IMR-90 (cell line): ENCODE measurements at regions not wholly inside any gene's neighbourhood (a gene's known extent, or its start where the extent isn't known, plus 50 kb on each side); places are given as distances from the start of the nearest gene placed in this dataset.

Experiments
- ATAC-seq: fragments of 200-7000 bp; cut with Tn5 transposase; 2 replicates; pipeline ENCODE4 v1.9.1; 2020; ENCODE audit warnings: low read depth, mild to moderate bottlenecking, moderate library complexity
- BruUV-seq: library from RNA; stranded (reverse); fragments of 400-500 nt; replicated peaks from 2 replicates; lab custom pipeline; 2021; lab: Mats Ljungman, UMichigan
- CTCF ChIA-PET: fragments of 300-600 bp; formaldehyde crosslinking; extraction: SDS; loops from one replicate; lab custom pipeline; 2021; ENCODE audit warnings: antibody characterized with exemption; lab: Yijun Ruan, JAX
- POLR2A ChIA-PET: fragments of 300-600 bp; sonication (Branson Sonifier 250); formaldehyde crosslinking; loops from one replicate; lab custom pipeline; 2022; ENCODE audit warnings: antibody characterized with exemption; ENCODE audit not compliant: unreplicated experiment; lab: Charles Lee
- DNase-seq: peaks from one replicate; pipeline ENCODE4 v3.0.0; 2013
- H2AFZ ChIP-seq: replicated peaks from 2 replicates; pipeline ENCODE3; 2013; ENCODE audit warnings: low read length, mild to moderate bottlenecking; ENCODE audit not compliant: poor library complexity
- H2AK5ac ChIP-seq: 2 replicates; pipeline ENCODE4 v1.6.1; 2013; ENCODE audit warnings: low read depth, low read length, inconsistent platforms
- H2AK9ac ChIP-seq: replicated peaks from 2 replicates; pipeline ENCODE3; 2013; ENCODE audit warnings: mild to moderate bottlenecking, low read depth, low read length, moderate library complexity; ENCODE audit not compliant: poor library complexity
- H2BK120ac ChIP-seq: 2 replicates; pipeline ENCODE4 v1.6.1; 2013; ENCODE audit warnings: low read depth, low read length, inconsistent platforms
- H2BK15ac ChIP-seq: 3 replicates; pipeline ENCODE4 v1.6.1; 2013; ENCODE audit warnings: low read depth, low read length, inconsistent platforms
- H2BK20ac ChIP-seq: 2 replicates; pipeline ENCODE4 v1.6.1; 2013; ENCODE audit warnings: low read depth, mild to moderate bottlenecking, inconsistent platforms, low read length, moderate library complexity
- H2BK5ac ChIP-seq: 2 replicates; pipeline ENCODE4 v1.6.1; 2013; ENCODE audit warnings: mild to moderate bottlenecking, low read depth, low read length, inconsistent platforms; ENCODE audit not compliant: poor library complexity, severe bottlenecking
- H3K14ac ChIP-seq: replicated peaks from 2 replicates; pipeline ENCODE4 v1.6.1; 2013; ENCODE audit warnings: low read depth, low read length, inconsistent platforms
- H3K18ac ChIP-seq: 2 replicates; pipeline ENCODE4 v1.6.1; 2013; ENCODE audit warnings: low read depth, low read length, control low read depth
- H3K23ac ChIP-seq: 2 replicates; pipeline ENCODE4 v1.6.1; 2013; ENCODE audit warnings: low read depth, low read length, inconsistent platforms
- H3K27ac ChIP-seq: 2 replicates; pipeline ENCODE4 v1.5.1; 2013; ENCODE audit warnings: mild to moderate bottlenecking, control low read depth, low read length; ENCODE audit not compliant: insufficient read depth
- H3K27me3 ChIP-seq: 2 replicates; pipeline ENCODE4 v1.6.1; 2013; ENCODE audit warnings: low read length; ENCODE audit not compliant: control insufficient read depth, insufficient read depth
- H3K36me3 ChIP-seq: 2 replicates; pipeline ENCODE4 v1.6.1; 2013; ENCODE audit warnings: low read length, mixed read lengths; ENCODE audit not compliant: control insufficient read depth, insufficient read depth
- H3K4ac ChIP-seq: 2 replicates; pipeline ENCODE4 v1.6.1; 2013; ENCODE audit warnings: low read depth, low read length, inconsistent platforms
- H3K4me1 ChIP-seq: 2 replicates; pipeline ENCODE4 v1.6.1; 2013; ENCODE audit warnings: low read length, mixed read lengths; ENCODE audit not compliant: control insufficient read depth, insufficient read depth
- H3K4me2 ChIP-seq: 2 replicates; pipeline ENCODE4 v1.6.1; 2013; ENCODE audit warnings: low read depth, mild to moderate bottlenecking, control low read depth, low read length, moderate library complexity
- H3K4me3 ChIP-seq: 2 replicates; pipeline ENCODE4 v1.5.1; 2013; ENCODE audit warnings: low read depth, mild to moderate bottlenecking, control low read depth, low read length, moderate library complexity; ENCODE audit not compliant: insufficient read depth
- H3K56ac ChIP-seq: 2 replicates; pipeline ENCODE4 v1.6.1; 2013; ENCODE audit warnings: low read length, inconsistent platforms; ENCODE audit not compliant: insufficient read depth; ENCODE audit errors: extremely low read depth
- H3K79me1 ChIP-seq, 2 experiments: 2 replicates each; pipeline ENCODE4 v1.6.1; 2013; ENCODE audit warnings: low read length in 2 of 2, inconsistent platforms in 1 of 2, low read depth in 1 of 2
- H3K9ac ChIP-seq: 2 replicates; pipeline ENCODE4 v1.6.1; 2013; ENCODE audit warnings: low read depth, low read length, control low read depth
- H3K9me1 ChIP-seq: 2 replicates; pipeline ENCODE4 v1.6.1; 2013; ENCODE audit warnings: low read length, inconsistent platforms; ENCODE audit not compliant: insufficient read depth
- H3K9me3 ChIP-seq: 2 replicates; pipeline ENCODE4 v1.6.1; 2013; ENCODE audit warnings: low read length; ENCODE audit not compliant: control insufficient read depth, insufficient read depth
- H4K20me1 ChIP-seq: 2 replicates; pipeline ENCODE4 v1.6.1; 2013; ENCODE audit warnings: low read length, inconsistent platforms; ENCODE audit not compliant: insufficient read depth
- H4K5ac ChIP-seq: 2 replicates; pipeline ENCODE4 v1.6.1; 2013; ENCODE audit warnings: mild to moderate bottlenecking, low read depth, low read length, control low read depth
- H4K8ac ChIP-seq, 2 experiments: 2 replicates each; pipeline ENCODE4 v1.6.1; 2013; ENCODE audit warnings: low read depth in 2 of 2, low read length in 2 of 2, control low read depth in 1 of 2, inconsistent platforms in 1 of 2
- H4K91ac ChIP-seq: 2 replicates; pipeline ENCODE4 v1.6.1; 2013; ENCODE audit warnings: low read depth, low read length, inconsistent platforms; ENCODE audit not compliant: insufficient read depth
- CEBPB ChIP-seq: IDR thresholded peaks from 2 replicates; pipeline ENCODE4 v1.6.1; 2012; ENCODE audit warnings: low read depth, low read length, improper control_type of control experiment
- CHD1 ChIP-seq: IDR thresholded peaks from 2 replicates; pipeline ENCODE4 v1.6.1; 2012; ENCODE audit warnings: low read depth, low read length, improper control_type of control experiment
- FOS ChIP-seq: fragments of 150-350 bp; IDR thresholded peaks from 2 replicates; pipeline ENCODE4 v1.6.1; 2016; ENCODE audit warnings: low read depth, low read length
- MAFK ChIP-seq: IDR thresholded peaks from 2 replicates; pipeline ENCODE4 v1.6.1; 2012; ENCODE audit warnings: low read depth, low read length, improper control_type of control experiment
- MAZ ChIP-seq: IDR thresholded peaks from 2 replicates; pipeline ENCODE4 v1.6.1; 2012; ENCODE audit warnings: low read depth, mild to moderate bottlenecking, low read length, improper control_type of control experiment, moderate library complexity, borderline replicate concordance
- MXI1 ChIP-seq: IDR thresholded peaks from 2 replicates; pipeline ENCODE4 v1.6.1; 2012; ENCODE audit warnings: low read depth, mild to moderate bottlenecking, low read length, moderate library complexity, borderline replicate concordance
- NFE2L2 ChIP-seq: fragments of 150-350 bp; IDR thresholded peaks from 2 replicates; pipeline ENCODE4 v1.6.1; 2016; ENCODE audit warnings: low read depth, mild to moderate bottlenecking, low read length
- POLR2A ChIP-seq: IDR thresholded peaks from 2 replicates; pipeline ENCODE4 v1.6.1; 2012; ENCODE audit warnings: mild to moderate bottlenecking, low read depth, low read length
- RAD21 ChIP-seq: IDR thresholded peaks from 2 replicates; pipeline ENCODE4 v1.6.1; 2012; ENCODE audit warnings: low read length, improper control_type of control experiment
- RCOR1 ChIP-seq: IDR thresholded peaks from 2 replicates; pipeline ENCODE4 v1.6.1; 2012; ENCODE audit warnings: mild to moderate bottlenecking, low read length, improper control_type of control experiment; ENCODE audit not compliant: insufficient replicate concordance
- RFX5 ChIP-seq: IDR thresholded peaks from 2 replicates; pipeline ENCODE4 v1.8.0; 2012; ENCODE audit warnings: low read depth, mild to moderate bottlenecking, low read length, moderate library complexity
- SMC3 ChIP-seq: fragments of 150-350 bp; IDR thresholded peaks from 2 replicates; pipeline ENCODE4 v1.6.1; 2016; ENCODE audit warnings: low read depth, mild to moderate bottlenecking, antibody characterized with exemption, low read length, moderate library complexity
- WGBS, 2 experiments: methylation state at CpG; one replicate each; pipeline versions ENCODE4 v1.1.5 to v1.1.7; 2013; ENCODE audit warnings: missing lambda C conversion rate in 2 of 2; ENCODE audit not compliant: insufficient read length in 1 of 2; ENCODE audit errors: extremely low coverage in 2 of 2; 5-methylcytosine and 5-hydroxymethylcytosine counted together
- dilution Hi-C: fragments of 300-500 bp; cut with HindIII; formaldehyde crosslinking; loops from one replicate; pipeline ENCODE4 v1.14.3; 2018; ENCODE audit warnings: low sequenced_read_pairs; ENCODE audit not compliant: unreplicated experiment
- in situ Hi-C: fragments of 300-500 bp; cut with MboI; formaldehyde crosslinking; loops from 3 replicates; pipeline ENCODE4 v1.14.3; 2019; ENCODE audit warnings: low sequenced_read_pairs, inconsistent platforms, mixed read lengths
- intact Hi-C: fragments of 100-400 bp; cut with micrococcal nuclease; formaldehyde crosslinking; loops from 2 replicates; pipeline ENCODE4 v1.10.0; 2022
- TF ChIP-seq, protein P1 (sequence below): fragments of 150-350 bp; IDR thresholded peaks from 2 replicates; pipeline ENCODE4 v1.6.1; 2017; ENCODE audit warnings: mild to moderate bottlenecking, antibody characterized with exemption, low read length, low read depth
- TF ChIP-seq, protein P2 (sequence below): conservative IDR thresholded peaks from 2 replicates; pipeline ENCODE4 v1.5.1; 2012; ENCODE audit warnings: mild to moderate bottlenecking, low read depth, low read length, improper control_type of control experiment

GRCh38 chr21:31395791-31396190, 51.7 kb upstream of the TIAM1 start:
- TF ChIP-seq CHD1 (no peak), RAD21 (no peak), MAFK (no peak), MXI1 (no peak), MAZ (no peak), RCOR1 (no peak), RFX5 (no peak), FOS (no peak), CEBPB (no peak), SMC3 (no peak), POLR2A (no peak), NFE2L2 (no peak)
- TF ChIP-seq, protein P1, sequence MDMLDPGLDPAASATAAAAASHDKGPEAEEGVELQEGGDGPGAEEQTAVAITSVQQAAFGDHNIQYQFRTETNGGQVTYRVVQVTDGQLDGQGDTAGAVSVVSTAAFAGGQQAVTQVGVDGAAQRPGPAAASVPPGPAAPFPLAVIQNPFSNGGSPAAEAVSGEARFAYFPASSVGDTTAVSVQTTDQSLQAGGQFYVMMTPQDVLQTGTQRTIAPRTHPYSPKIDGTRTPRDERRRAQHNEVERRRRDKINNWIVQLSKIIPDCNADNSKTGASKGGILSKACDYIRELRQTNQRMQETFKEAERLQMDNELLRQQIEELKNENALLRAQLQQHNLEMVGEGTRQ: no peak
- TF ChIP-seq, protein P2, sequence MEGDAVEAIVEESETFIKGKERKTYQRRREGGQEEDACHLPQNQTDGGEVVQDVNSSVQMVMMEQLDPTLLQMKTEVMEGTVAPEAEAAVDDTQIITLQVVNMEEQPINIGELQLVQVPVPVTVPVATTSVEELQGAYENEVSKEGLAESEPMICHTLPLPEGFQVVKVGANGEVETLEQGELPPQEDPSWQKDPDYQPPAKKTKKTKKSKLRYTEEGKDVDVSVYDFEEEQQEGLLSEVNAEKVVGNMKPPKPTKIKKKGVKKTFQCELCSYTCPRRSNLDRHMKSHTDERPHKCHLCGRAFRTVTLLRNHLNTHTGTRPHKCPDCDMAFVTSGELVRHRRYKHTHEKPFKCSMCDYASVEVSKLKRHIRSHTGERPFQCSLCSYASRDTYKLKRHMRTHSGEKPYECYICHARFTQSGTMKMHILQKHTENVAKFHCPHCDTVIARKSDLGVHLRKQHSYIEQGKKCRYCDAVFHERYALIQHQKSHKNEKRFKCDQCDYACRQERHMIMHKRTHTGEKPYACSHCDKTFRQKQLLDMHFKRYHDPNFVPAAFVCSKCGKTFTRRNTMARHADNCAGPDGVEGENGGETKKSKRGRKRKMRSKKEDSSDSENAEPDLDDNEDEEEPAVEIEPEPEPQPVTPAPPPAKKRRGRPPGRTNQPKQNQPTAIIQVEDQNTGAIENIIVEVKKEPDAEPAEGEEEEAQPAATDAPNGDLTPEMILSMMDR: no peak
- CTCF ChIA-PET: interaction anchor here (0.6 kb wide), 1 partner anchor 12 kb away, joined by 3 read pairs; no protein-coding TSS in a partner anchor
- WGBS, 2 experiments: no CpG with 5 or more reads among the region's 2 CpGs

More at GRCh38 chr21:31395791-31396190, 51.7 kb upstream of the TIAM1 start:
- H3K18ac ChIP-seq: no peak overlapping the region
- BruUV-seq: no TSS peak
- no peaks in the 10 kb centered on the region for H3K4me1 ChIP-seq
- no peak overlapping the region for H3K4ac ChIP-seq
- H4K20me1 ChIP-seq: no peaks in the 10 kb centered on the region
- dilution Hi-C loops: no loop called here
- no peak overlapping the region for H3K4me3 ChIP-seq
- H3K36me3 ChIP-seq: no peaks in the 10 kb centered on the region
- no peak overlapping the region for H3K9ac ChIP-seq
- H3K23ac ChIP-seq: no peak overlapping the region
- no peaks in the 10 kb centered on the region for H3K79me1 ChIP-seq
- no peaks in the 10 kb centered on the region for H3K9me3 ChIP-seq
- H4K5ac ChIP-seq: no peak overlapping the region
- no peak overlapping the region for H2AK5ac ChIP-seq
- H2BK120ac ChIP-seq: no peak overlapping the region
- no peak overlapping the region for H4K8ac ChIP-seq
- no peak overlapping the region for H2BK15ac ChIP-seq
- H3K14ac ChIP-seq: no peak overlapping the region
- no peaks in the 10 kb centered on the region for H3K9me1 ChIP-seq
- H3K27ac ChIP-seq: no peak overlapping the region
- in situ Hi-C loops: no loop called here
- DNase-seq (no peak), ATAC-seq (no peak)
- H2BK20ac ChIP-seq: no peak overlapping the region
- no peaks in the 10 kb centered on the region; the same call in 1 of the 2 replicates for H3K27me3 ChIP-seq
- POLR2A ChIA-PET: no interaction called here
- H2AFZ ChIP-seq: no peak overlapping the region
- intact Hi-C loops: no loop called here
- no peak overlapping the region for H3K4me2 ChIP-seq
- no peak overlapping the region for H2BK5ac ChIP-seq
- H3K56ac ChIP-seq: no peak overlapping the region
- H2AK9ac ChIP-seq: no peak overlapping the region
- H4K91ac ChIP-seq: no peak overlapping the region
